OCI-LY1 (cell line): ENCODE measurements at regions not wholly inside any gene's neighbourhood (a gene's known extent, or its start where the extent isn't known, plus 50 kb on each side); places are given as distances from the start of the nearest gene placed in this dataset.

Source experiments
- CTCF ChIP-seq: fragments of 200-600 bp; sonication (generic), shearing (Covaris generic); IDR thresholded peaks from 2 replicates; pipeline ENCODE4 v1.5.1; 2017; ENCODE audit warnings: mild to moderate bottlenecking, antibody characterized with exemption, low read length, moderate library complexity, mixed read lengths
- EZH2 ChIP-seq: fragments of 200-600 bp; sonication (generic), shearing (Covaris generic); IDR thresholded peaks from 2 replicates; pipeline ENCODE4 v1.8.0; 2017; ENCODE audit warnings: borderline replicate concordance, mixed run types, mild to moderate bottlenecking, antibody characterized with exemption, low read length, moderate library complexity, mixed read lengths

DNA sequence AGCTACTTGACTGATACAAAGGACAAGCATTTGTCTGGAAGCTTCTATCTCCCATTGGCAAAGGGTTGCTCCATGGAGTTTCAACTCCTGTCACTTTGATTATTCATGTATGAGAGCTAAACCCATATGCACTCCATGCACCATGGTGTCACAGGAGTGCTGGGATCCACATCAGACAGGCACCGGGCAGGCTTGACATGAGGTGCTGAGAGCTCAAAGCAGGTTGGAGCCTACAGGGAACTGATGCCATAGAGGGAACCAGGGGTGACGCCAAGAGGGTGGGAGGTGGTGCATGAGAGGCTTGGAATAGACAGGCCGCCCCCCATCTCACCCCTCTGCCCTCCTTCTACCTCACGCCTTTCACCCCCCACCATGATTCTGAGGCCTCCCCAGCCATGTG lies 199.8 kb upstream of the CCDC68 start:
- TF ChIP-seq CTCF (no peak), EZH2 (no peak)
